Naive thymus-derived CD4-positive, alpha-beta T cell (primary cell): ENCODE measurements at regions not wholly inside any gene's neighbourhood (a gene's known extent, or its start where the extent isn't known, plus 50 kb on each side); places are given as distances from the start of the nearest gene placed in this dataset.

Experiments
- ATAC-seq: fragments of 150-1000 bp; cut with Tn5 transposase; 2 replicates; pipeline ENCODE4 v1.10.0; 2021; ENCODE audit warnings: mild to moderate bottlenecking, moderate library complexity
- CTCF ChIA-PET: fragments of 350-600 bp; sonication (Branson Sonifier 250); formaldehyde crosslinking; loops from one replicate; lab custom pipeline; 2021; ENCODE audit warnings: antibody characterized with exemption; lab: Charles Lee
- POLR2A ChIA-PET: fragments of 350-600 bp; sonication (Branson Sonifier 250); formaldehyde crosslinking; loops from one replicate; lab custom pipeline; 2021; ENCODE audit warnings: antibody characterized with exemption, inconsistent platforms; lab: Charles Lee
- DNase-seq, 9 donors: peaks; one replicate each; pipeline versions ENCODE4 v3.0.0 to v3.0.0-alpha.2; 2020 to 2022; ENCODE audit warnings: mixed read lengths in 1 of 9
- H3K27ac ChIP-seq: one replicate; pipeline ENCODE4 v1.7.0; 2013; ENCODE audit warnings: mild to moderate bottlenecking, low read depth, low read length, moderate library complexity
- H3K27me3 ChIP-seq, 2 donors: one replicate each; pipeline ENCODE4 v1.7.0; 2013; ENCODE audit warnings: low read length in 2 of 2, mild to moderate bottlenecking in 2 of 2, moderate library complexity in 2 of 2; ENCODE audit not compliant: control insufficient read depth in 2 of 2, insufficient read depth in 2 of 2
- H3K36me3 ChIP-seq, 3 experiments: 1 replicate in 2 of 3; 2 replicates in 1 of 3; pipeline ENCODE4 v1.7.0; 2013; ENCODE audit warnings: low read length in 3 of 3, mild to moderate bottlenecking in 3 of 3, moderate library complexity in 1 of 3; ENCODE audit not compliant: insufficient read depth in 3 of 3, control insufficient read depth in 2 of 3
- H3K4me1 ChIP-seq, 2 donors: one replicate each; pipeline ENCODE4 v1.7.0; 2013; ENCODE audit warnings: low read length in 2 of 2, mild to moderate bottlenecking in 2 of 2, moderate library complexity in 1 of 2; ENCODE audit not compliant: control insufficient read depth in 2 of 2, insufficient read depth in 2 of 2
- H3K4me3 ChIP-seq: 2 replicates; pipeline ENCODE4 v1.7.0; 2013; ENCODE audit warnings: mild to moderate bottlenecking, low read length
- H3K9me3 ChIP-seq, 3 experiments: 1 replicate in 2 of 3; 2 replicates in 1 of 3; pipeline ENCODE4 v1.7.0; 2013; ENCODE audit warnings: low read length in 3 of 3; ENCODE audit not compliant: control insufficient read depth in 2 of 3
- H3K27ac Mint-ChIP-seq, 9 donors: one replicate each; pipeline ENCODE4 v1.8.0; 2020 to 2022; ENCODE audit warnings: mixed read lengths in 9 of 9, mild to moderate bottlenecking in 8 of 9, moderate library complexity in 5 of 9, inconsistent platforms in 2 of 9
- H3K27me3 Mint-ChIP-seq, 5 donors: one replicate each; pipeline ENCODE4 v1.8.0; 2021 to 2022; ENCODE audit warnings: mixed read lengths in 5 of 5, mild to moderate bottlenecking in 1 of 5
- H3K36me3 Mint-ChIP-seq, 5 donors: one replicate each; pipeline ENCODE4 v1.8.0; 2020 to 2022; ENCODE audit warnings: mixed read lengths in 5 of 5, mild to moderate bottlenecking in 3 of 5, inconsistent platforms in 1 of 5
- H3K4me1 Mint-ChIP-seq, 7 donors: one replicate each; pipeline ENCODE4 v1.8.0; 2020 to 2022; ENCODE audit warnings: mixed read lengths in 7 of 7, mild to moderate bottlenecking in 3 of 7, inconsistent platforms in 1 of 7
- H3K4me3 Mint-ChIP-seq, 10 donors: one replicate each; pipeline ENCODE4 v1.8.0; 2020 to 2022; ENCODE audit warnings: mild to moderate bottlenecking in 10 of 10, mixed read lengths in 10 of 10, moderate library complexity in 6 of 10, inconsistent platforms in 2 of 10
- H3K9me3 Mint-ChIP-seq, 11 donors: one replicate each; pipeline ENCODE4 v1.8.0; 2020 to 2022; ENCODE audit warnings: mixed read lengths in 11 of 11, mild to moderate bottlenecking in 4 of 11, inconsistent platforms in 1 of 11, moderate library complexity in 1 of 11
- intact Hi-C, 2 donors: fragments of 100-400 bp; cut with micrococcal nuclease; formaldehyde crosslinking; loops; one replicate each; pipeline ENCODE4 v1.15.1; 2023

- intact Hi-C loops = no loop called here
- no peak for ATAC-seq
- Mint-ChIP-seq H3K9me3 (peaks cover 0 to 7% (median 4%) of the 10 kb centered on the region in 11 donors), H3K4me3 (no peak overlapping the region), H3K36me3 (peaks cover 0 to 3% (median 0%) of the 10 kb centered on the region in 5 donors), H3K27ac (no peak overlapping the region), H3K4me1 (no peaks in the 10 kb centered on the region), H3K27me3 (peaks cover 7 to 29% (median 14%) of the 10 kb centered on the region in 5 donors)
- Histone ChIP-seq H3K27me3 (no peaks in the 10 kb centered on the region), H3K9me3 (no peaks in the 10 kb centered on the region), H3K36me3 (no peaks in the 10 kb centered on the region), H3K4me1 (no peaks in the 10 kb centered on the region), H3K4me3 (no peak overlapping the region), H3K27ac (no peak overlapping the region)
- no peak for DNase-seq
- ChIA-PET CTCF (no interaction called here), POLR2A (no interaction called here)
Measured at GRCh38 chr4:56253666-56254305, 133.5 kb downstream of the AASDH start.

DNA sequence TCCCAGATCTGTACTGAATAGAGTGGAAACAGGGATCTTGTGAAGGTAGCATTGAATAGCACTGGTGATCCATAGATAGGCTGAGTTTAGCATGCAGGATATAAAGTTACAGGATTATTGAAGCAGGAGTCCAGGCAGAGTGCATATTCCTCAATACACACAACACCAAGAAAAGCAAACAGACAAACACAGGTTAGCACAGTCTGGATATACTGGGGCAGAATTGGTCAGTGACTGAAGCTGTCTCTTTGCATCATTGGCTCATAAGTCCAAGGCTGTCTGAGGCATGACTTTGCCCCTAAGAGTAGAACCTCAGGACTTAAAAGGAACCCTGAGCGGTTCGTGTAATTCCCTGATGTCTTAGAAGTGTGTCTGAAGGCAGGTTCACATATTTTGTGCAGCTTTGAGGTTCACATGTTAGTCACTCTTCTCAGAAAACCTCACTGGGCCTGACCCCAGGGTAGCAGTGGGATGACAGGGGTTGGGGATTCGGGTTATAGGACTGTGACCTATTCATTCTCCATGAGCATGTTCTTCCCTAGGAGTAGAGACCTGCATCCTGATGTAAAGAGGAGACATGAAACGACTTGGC, 134.6 kb downstream of the AASDH start:
- Histone ChIP-seq H3K36me3 (no peaks in the 10 kb centered on the region), H3K27me3 (no peaks in the 10 kb centered on the region), H3K27ac (no peak overlapping the region), H3K4me1 (no peaks in the 10 kb centered on the region), H3K4me3 (no peak overlapping the region), H3K9me3 (no peaks in the 10 kb centered on the region)
- H3K4me3 Mint-ChIP-seq = no peak overlapping the region
- ATAC-seq (no peak), DNase-seq (no peak)
- POLR2A ChIA-PET = no interaction called here
- CTCF ChIA-PET = no interaction called here
- no peaks in the 10 kb centered on the region for H3K4me1 Mint-ChIP-seq
- intact Hi-C loops = no loop called here
- peaks cover 7 to 33% (median 12%) of the 10 kb centered on the region in 5 donors for H3K27me3 Mint-ChIP-seq
- peaks cover 0 to 7% (median 3%) of the 10 kb centered on the region in 11 donors for H3K9me3 Mint-ChIP-seq
- peaks cover 0 to 3% (median 0%) of the 10 kb centered on the region in 5 donors for H3K36me3 Mint-ChIP-seq
- no peak overlapping the region for H3K27ac Mint-ChIP-seq

- CTCF ChIA-PET = no interaction called here
- H3K27ac Mint-ChIP-seq = no peak overlapping the region
- H3K27me3 Mint-ChIP-seq = peaks cover 7 to 32% (median 12%) of the 10 kb centered on the region in 5 donors
- POLR2A ChIA-PET = no interaction called here
- Histone ChIP-seq H3K36me3 (no peaks in the 10 kb centered on the region), H3K4me3 (no peak overlapping the region), H3K9me3 (no peaks in the 10 kb centered on the region), H3K27me3 (no peaks in the 10 kb centered on the region), H3K27ac (no peak overlapping the region), H3K4me1 (no peaks in the 10 kb centered on the region)
- DNase-seq = no peak
- no peak for ATAC-seq
- intact Hi-C loops = no loop called here
- no peaks in the 10 kb centered on the region for H3K4me1 Mint-ChIP-seq
- peaks cover 0 to 3% (median 0%) of the 10 kb centered on the region in 5 donors for H3K36me3 Mint-ChIP-seq
- peaks cover 0 to 6% (median 2%) of the 10 kb centered on the region in 11 donors for H3K9me3 Mint-ChIP-seq
- no peak overlapping the region for H3K4me3 Mint-ChIP-seq
Measured at GRCh38 chr4:56251556-56251955, 135.7 kb downstream of the AASDH start.

- DNase-seq (no peak), ATAC-seq (no peak)
- Mint-ChIP-seq H3K27ac (no peak overlapping the region), H3K4me1 (no peaks in the 10 kb centered on the region), H3K9me3 (peaks cover 0 to 4% (median 0%) of the 10 kb centered on the region in 11 donors), H3K27me3 (peaks cover 7 to 27% (median 13%) of the 10 kb centered on the region in 5 donors), H3K36me3 (peaks cover 0 to 3% (median 0%) of the 10 kb centered on the region in 5 donors), H3K4me3 (no peak overlapping the region)
- Histone ChIP-seq H3K27ac (no peak overlapping the region), H3K4me1 (no peaks in the 10 kb centered on the region), H3K27me3 (no peaks in the 10 kb centered on the region), H3K9me3 (no peaks in the 10 kb centered on the region), H3K36me3 (no peaks in the 10 kb centered on the region), H3K4me3 (no peak overlapping the region)
- CTCF ChIA-PET = no interaction called here
- POLR2A ChIA-PET = no interaction called here
- intact Hi-C loops = no loop called here
Measured at GRCh38 chr4:56250776-56251175, 136.5 kb downstream of the AASDH start.

DNA sequence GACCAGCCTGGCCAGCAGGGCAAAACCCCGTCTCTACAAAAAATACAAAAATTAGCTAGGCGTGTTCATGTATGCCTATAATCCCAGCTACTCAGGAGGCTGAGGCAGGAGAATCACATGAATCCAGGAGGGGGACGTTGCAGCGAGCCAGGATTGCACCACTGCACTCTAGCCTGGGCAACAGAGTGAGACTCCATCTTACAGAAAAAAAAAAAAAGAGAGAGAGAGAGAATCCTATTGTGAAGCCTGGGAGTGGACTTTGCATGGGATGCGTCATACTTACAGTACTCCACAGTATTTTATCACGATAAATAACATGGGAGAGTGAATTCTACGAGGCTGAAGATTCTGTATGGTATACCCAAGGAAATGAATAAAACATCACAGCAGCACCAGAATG, 139.6 kb downstream of the AASDH start:
- ATAC-seq = no peak
- intact Hi-C loops = no loop called here
- Mint-ChIP-seq H3K36me3 (peaks cover 0 to 3% (median 0%) of the 10 kb centered on the region in 5 donors), H3K4me1 (no peaks in the 10 kb centered on the region), H3K4me3 (no peak overlapping the region), H3K27ac (no peak overlapping the region), H3K9me3 (peaks cover 0 to 4% (median 0%) of the 10 kb centered on the region in 11 donors), H3K27me3 (peaks cover 7 to 24% (median 17%) of the 10 kb centered on the region in 5 donors)
- CTCF ChIA-PET = interaction anchor here (0.7 kb wide), 1 partner anchor 55 kb away, joined by 3 read pairs; no protein-coding TSS in a partner anchor
- Histone ChIP-seq H3K27ac (no peak overlapping the region), H3K27me3 (no peaks in the 10 kb centered on the region), H3K4me1 (no peaks in the 10 kb centered on the region), H3K4me3 (no peak overlapping the region), H3K9me3 (no peaks in the 10 kb centered on the region), H3K36me3 (no peaks in the 10 kb centered on the region)
- POLR2A ChIA-PET = no interaction called here
- DNase-seq = no peak

- intact Hi-C loops = no loop called here
- Mint-ChIP-seq H3K9me3 (peaks cover 0 to 4% (median 0%) of the 10 kb centered on the region in 11 donors), H3K36me3 (peaks cover 0 to 3% (median 0%) of the 10 kb centered on the region in 5 donors), H3K27me3 (peaks cover 12 to 19% (median 15%) of the 10 kb centered on the region in 5 donors), H3K4me1 (peaks cover 0 to 2% (median 0%) of the 10 kb centered on the region in 7 donors), H3K27ac (no peak overlapping the region), H3K4me3 (no peak overlapping the region)
- no peak for ATAC-seq
- CTCF ChIA-PET = no interaction called here
- Histone ChIP-seq H3K9me3 (no peaks in the 10 kb centered on the region), H3K27me3 (no peaks in the 10 kb centered on the region), H3K4me1 (no peaks in the 10 kb centered on the region), H3K36me3 (no peaks in the 10 kb centered on the region), H3K4me3 (no peak overlapping the region), H3K27ac (no peak overlapping the region)
- no peak for DNase-seq
- POLR2A ChIA-PET = no interaction called here
Measured at GRCh38 chr4:56246233-56246610, 141.1 kb downstream of the AASDH start.
